ENCODE measurements at regions not wholly inside any gene's neighbourhood (a gene's known extent, or its start where the extent isn't known, plus 50 kb on each side); places are given as distances from the start of the nearest gene placed in this dataset.

DNA sequence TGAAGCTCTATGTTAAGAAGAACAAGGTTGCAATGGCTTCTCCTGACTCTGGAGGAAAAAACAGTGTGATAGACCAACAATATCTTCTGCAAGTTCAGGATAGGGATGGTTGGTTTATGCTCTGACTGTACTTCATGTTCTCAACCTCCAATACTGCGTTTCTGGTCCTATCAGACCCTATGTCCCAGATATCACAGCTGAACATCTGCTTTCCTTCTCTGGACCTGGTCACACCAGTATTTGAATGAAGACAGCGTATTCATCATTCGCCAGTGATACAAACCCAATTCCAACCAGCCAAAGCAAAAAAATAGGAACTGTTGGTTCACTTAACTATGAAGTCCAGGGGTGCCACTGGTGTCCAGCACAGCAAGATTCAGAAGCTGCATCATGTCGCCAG is 124.5 kb upstream of the KLF3 start:
- Histone ChIP-seq H2BK5ac (ENCODE audit: low read depth, low read length, poor library complexity, severe bottlenecking) (no peak overlapping the region), H3K27me3 (ENCODE audit: control insufficient read depth, insufficient read depth, low read length) (peaks cover 10% of the 10 kb centered on the region), H2BK20ac (ENCODE audit: low read depth, low read length) (no peak overlapping the region), H2AK5ac (ENCODE audit: low read depth, low read length) (no peak overlapping the region), H2AK9ac (replicated peaks; ENCODE audit: low read depth, low read length, poor library complexity) (no peak overlapping the region), H3K4me1 (ENCODE audit: control insufficient read depth, insufficient read depth, low read length) (no peaks in the 10 kb centered on the region), H3K4me3 (ENCODE audit: insufficient read depth, low read depth, low read length) (no peak overlapping the region), H3K4me2 (ENCODE audit: low read depth, low read length) (no peak overlapping the region), H4K20me1 (ENCODE audit: insufficient read depth, low read length) (no peaks in the 10 kb centered on the region), H3K79me1 (ENCODE audit: low read depth in 1 of 2, low read length in 2 of 2) (no peaks in the 10 kb centered on the region), H2BK15ac (ENCODE audit: low read depth, low read length) (no peak overlapping the region), H3K9me1 (ENCODE audit: insufficient read depth, low read length) (no peaks in the 10 kb centered on the region), H2BK120ac (ENCODE audit: low read depth, low read length) (no peak overlapping the region), H4K91ac (ENCODE audit: insufficient read depth, low read depth, low read length) (no peak overlapping the region), H3K36me3 (ENCODE audit: control insufficient read depth, insufficient read depth, low read length) (no peaks in the 10 kb centered on the region), H3K9ac (ENCODE audit: low read depth, low read length) (no peak overlapping the region), H4K5ac (ENCODE audit: low read depth, low read length) (no peak overlapping the region), H3K23ac (ENCODE audit: low read depth, low read length) (no peak overlapping the region), H3K14ac (replicated peaks; ENCODE audit: low read depth, low read length) (no peak overlapping the region), H2AFZ (replicated peaks; ENCODE audit: low read length, poor library complexity) (no peak overlapping the region), H3K56ac (ENCODE audit: extremely low read depth, insufficient read depth, low read length) (no peak overlapping the region), H3K18ac (ENCODE audit: low read depth, low read length) (no peak overlapping the region), H3K9me3 (ENCODE audit: control insufficient read depth, insufficient read depth, low read length) (no peaks in the 10 kb centered on the region), H4K8ac (ENCODE audit: low read depth in 2 of 2, low read length in 2 of 2) (no peak overlapping the region), H3K4ac (ENCODE audit: low read depth, low read length) (no peak overlapping the region), H3K27ac (ENCODE audit: insufficient read depth, low read length) (no peak overlapping the region)
- dilution Hi-C loops (cut with HindIII; ENCODE audit: low sequenced_read_pairs, unreplicated experiment) = no loop called here
- ATAC-seq (ENCODE audit: low read depth) = no peak
- in situ Hi-C loops (cut with MboI; ENCODE audit: low sequenced_read_pairs) = no loop called here
- intact Hi-C loops (cut with micrococcal nuclease) = no loop called here
- WGBS, 2 experiments (ENCODE audit: extremely low coverage in 2 of 2, insufficient read length in 1 of 2) = no CpG with 5 or more reads among the region's 4 CpGs
- DNase-seq = no peak
- POLR2A ChIA-PET (ENCODE audit: unreplicated experiment) = no interaction called here
- no TSS peak for BruUV-seq (replicated peaks)
- CTCF ChIA-PET = interaction anchor here (0.6 kb wide), 1 partner anchor 361 kb away, joined by 4 read pairs; no protein-coding TSS in a partner anchor
- no peak for TF ChIP-seq FOS (IDR thresholded peaks at IDR 0.05; ENCODE audit: low read depth, low read length)

Data from IMR-90 (cell line).